Natural killer cell (primary cell): ENCODE measurements at regions not wholly inside any gene's neighbourhood (a gene's known extent, or its start where the extent isn't known, plus 50 kb on each side); places are given as distances from the start of the nearest gene placed in this dataset.
"Not testable (repeated sequence)": the region's sequence is repeated elsewhere in the genome, so short reads cannot be mapped to it uniquely, and the experiment has no call there.

Experiments used
- ATAC-seq, 3 donors: fragments of 150-1000 bp in 2 of 3; fragments of 200-7000 bp in 1 of 3; cut with Tn5 transposase; 1 replicate in 1 of 3; 2 replicates in 2 of 3; pipeline ENCODE4 v1.10.0; 2021; ENCODE audit warnings: mild to moderate bottlenecking in 2 of 3, moderate library complexity in 2 of 3
- DNase-seq, 2 donors: peaks; one replicate each; pipeline versions ENCODE4 v3.0.0 to v3.0.0-alpha.2; 2013 to 2021; ENCODE audit warnings: mixed read lengths in 1 of 2
- H3K27ac ChIP-seq: one replicate; pipeline ENCODE4 v1.5.1; 2013; ENCODE audit warnings: mild to moderate bottlenecking, low read length
- H3K27me3 ChIP-seq: one replicate; pipeline ENCODE4 v1.6.1; 2013; ENCODE audit warnings: low read length; ENCODE audit not compliant: control insufficient read depth, insufficient read depth
- H3K36me3 ChIP-seq: one replicate; pipeline ENCODE4 v1.6.1; 2013; ENCODE audit warnings: low read length; ENCODE audit not compliant: control insufficient read depth, insufficient read depth
- H3K4me1 ChIP-seq: one replicate; pipeline ENCODE4 v1.6.1; 2013; ENCODE audit warnings: low read length; ENCODE audit not compliant: control insufficient read depth, insufficient read depth
- H3K4me3 ChIP-seq: one replicate; pipeline ENCODE4 v1.5.1; 2013; ENCODE audit warnings: low read length
- H3K9me3 ChIP-seq: one replicate; pipeline ENCODE4 v1.6.1; 2013; ENCODE audit warnings: low read length; ENCODE audit not compliant: control insufficient read depth, insufficient read depth
- H3K27ac Mint-ChIP-seq, 2 donors: one replicate each; pipeline ENCODE4 v1.8.0; 2022; ENCODE audit warnings: mild to moderate bottlenecking in 2 of 2, mixed read lengths in 2 of 2, moderate library complexity in 1 of 2
- H3K27me3 Mint-ChIP-seq, 2 donors: one replicate each; pipeline ENCODE4 v1.8.0; 2022; ENCODE audit warnings: low read depth in 2 of 2, mixed read lengths in 2 of 2
- H3K36me3 Mint-ChIP-seq: one replicate; pipeline ENCODE4 v1.8.0; 2022; ENCODE audit warnings: mixed read lengths
- H3K4me1 Mint-ChIP-seq, 2 donors: one replicate each; pipeline ENCODE4 v1.8.0; 2022; ENCODE audit warnings: mixed read lengths in 2 of 2
- H3K4me3 Mint-ChIP-seq: one replicate; pipeline ENCODE4 v1.8.0; 2022; ENCODE audit warnings: mild to moderate bottlenecking, moderate library complexity, mixed read lengths
- H3K9me3 Mint-ChIP-seq, 2 donors: one replicate each; pipeline ENCODE4 v1.8.0; 2022; ENCODE audit warnings: mixed read lengths in 2 of 2
- CTCF ChIP-seq: fragments of 200-600 bp; IDR thresholded peaks from one replicate; pipeline ENCODE4 v1.8.0; 2022; ENCODE audit warnings: antibody characterized with exemption
- WGBS: methylation state at CpG from one replicate; pipeline ENCODE4 v1.1.7; 2013; ENCODE audit warnings: missing lambda C conversion rate; ENCODE audit not compliant: insufficient coverage; 5-methylcytosine and 5-hydroxymethylcytosine counted together
- intact Hi-C: fragments of 100-400 bp; cut with micrococcal nuclease; formaldehyde crosslinking; loops from one replicate; pipeline ENCODE4 v1.14.2; 2022

GRCh38 chr14:56996721-56997399 lies 186.6 kb upstream of the OTX2 start:
- DNase-seq, result no peak
- WGBS, result 69% methylated on average over 10 of the region's 10 CpGs
- no peaks in the 10 kb centered on the region for H3K27me3 Mint-ChIP-seq
- intact Hi-C loops, result no loop called here
- no peaks in the 10 kb centered on the region for H3K36me3 ChIP-seq
- no peaks in the 10 kb centered on the region for H3K27me3 ChIP-seq
- H3K9me3 Mint-ChIP-seq, result peaks cover 7% of the 10 kb centered on the region in 2 donors
- H3K36me3 Mint-ChIP-seq, result no peaks in the 10 kb centered on the region
- H3K27ac ChIP-seq, result no peak overlapping the region
- no peak overlapping the region for H3K27ac Mint-ChIP-seq
- H3K4me3 ChIP-seq, result no peak overlapping the region
- H3K9me3 ChIP-seq, result no peaks in the 10 kb centered on the region
- no peaks in the 10 kb centered on the region for H3K4me1 ChIP-seq
- ATAC-seq, result no peak
- H3K4me3 Mint-ChIP-seq, result no peak overlapping the region
- H3K4me1 Mint-ChIP-seq, result no peaks in the 10 kb centered on the region
- no peak for TF ChIP-seq CTCF

- H3K9me3 ChIP-seq, result no peaks in the 10 kb centered on the region
- no peak overlapping the region for H3K4me3 ChIP-seq
- no peak overlapping the region for H3K4me3 Mint-ChIP-seq
- TF ChIP-seq CTCF, result no peak
- no peak overlapping the region for H3K27ac ChIP-seq
- no peaks in the 10 kb centered on the region for H3K27me3 Mint-ChIP-seq
- H3K9me3 Mint-ChIP-seq, result peaks cover 2 to 7% of the 10 kb centered on the region in 2 donors
- whole genome bisulfite sequencing, result 72% methylated on average over 2 of the region's 2 CpGs
- H3K4me1 Mint-ChIP-seq, result no peaks in the 10 kb centered on the region
- intact Hi-C loops, result no loop called here
- ATAC-seq (no peak), DNase-seq (no peak)
- no peaks in the 10 kb centered on the region for H3K27me3 ChIP-seq
- H3K4me1 ChIP-seq, result no peaks in the 10 kb centered on the region
- H3K36me3 ChIP-seq, result no peaks in the 10 kb centered on the region
- no peaks in the 10 kb centered on the region for H3K36me3 Mint-ChIP-seq
- H3K27ac Mint-ChIP-seq, result no peak overlapping the region
Observed at GRCh38 chr14:56995010-56995409, 184.7 kb upstream of the OTX2 start.

GRCh38 chr14:56992332-56992820 lies 182.1 kb upstream of the OTX2 start:
- no peak overlapping the region for H3K4me3 Mint-ChIP-seq
- H3K27ac Mint-ChIP-seq, result no peak overlapping the region
- TF ChIP-seq CTCF, result no peak
- Histone ChIP-seq H3K9me3 (no peaks in the 10 kb centered on the region), H3K27ac (no peak overlapping the region), H3K36me3 (no peaks in the 10 kb centered on the region), H3K4me1 (no peaks in the 10 kb centered on the region), H3K27me3 (no peaks in the 10 kb centered on the region), H3K4me3 (no peak overlapping the region)
- intact Hi-C loops, result no loop called here
- peaks cover 0 to 7% of the 10 kb centered on the region in 2 donors for H3K9me3 Mint-ChIP-seq
- 85% methylated on average over 18 of the region's 19 CpGs for WGBS
- no peaks in the 10 kb centered on the region for H3K4me1 Mint-ChIP-seq
- H3K36me3 Mint-ChIP-seq, result no peaks in the 10 kb centered on the region
- H3K27me3 Mint-ChIP-seq, result no peaks in the 10 kb centered on the region
- DNase-seq (no peak), ATAC-seq (no peak)

- intact Hi-C loops, H3K4me3 Mint-ChIP-seq, H3K27ac ChIP-seq, H3K36me3 ChIP-seq, H3K4me1 Mint-ChIP-seq, H3K4me3 ChIP-seq, H3K27ac Mint-ChIP-seq, H3K9me3 Mint-ChIP-seq, ATAC-seq, H3K36me3 Mint-ChIP-seq, H3K27me3 Mint-ChIP-seq, DNase-seq, H3K27me3 ChIP-seq, H3K4me1 ChIP-seq, H3K9me3 ChIP-seq: not testable (repeated sequence)
- WGBS, result 95% methylated on average over 38 of the region's 41 CpGs
Observed at GRCh38 chr14:56990991-56991627, 180.8 kb upstream of the OTX2 start.
